ENCODE measurements at regions not wholly inside any gene's neighbourhood (a gene's known extent, or its start where the extent isn't known, plus 50 kb on each side); places are given as distances from the start of the nearest gene placed in this dataset.

GRCh38 chr10:71127104-71127503 is 85.3 kb upstream of the UNC5B start:
- no peak for DNase-seq
- no peak for TF ChIP-seq TAF1 (IDR thresholded peaks at IDR 0.05; ENCODE audit: borderline replicate concordance, low read depth, low read length)
- TF ChIP-seq EP300 (IDR thresholded peaks at IDR 0.05; ENCODE audit: borderline replicate concordance in 1 of 2, low read depth in 1 of 2, low read length in 1 of 2) = no peak
- TF ChIP-seq GATA2 (CRISPR knock-in tag; IDR thresholded peaks at IDR 0.05) = no peak
- no peak for TF ChIP-seq RAD21 (IDR thresholded peaks at IDR 0.05; ENCODE audit: low read length)

GRCh38 chr10:71127773-71128172 is 84.6 kb upstream of the UNC5B start:
- Histone ChIP-seq H3K4me1 (ENCODE audit: control insufficient read depth in 1 of 2, insufficient read depth in 2 of 2, low read depth in 1 of 2, low read length in 1 of 2) (peaks cover 0 to 16% of the 10 kb centered on the region in 2 experiments; a peak in 1 of 4 replicates), H3K36me3 (replicated peaks in 1 of 2; ENCODE audit: control insufficient read depth in 1 of 2, insufficient read depth in 2 of 2, low read length in 1 of 2) (no peaks in the 10 kb centered on the region), H3K4me2 (no peak overlapping the region), H3K79me2 (ENCODE audit: insufficient read depth) (no peaks in the 10 kb centered on the region), H3K9me3 (no peaks in the 10 kb centered on the region), H3K9ac (no peak overlapping the region), H2AFZ (ENCODE audit: low read depth) (no peak overlapping the region), H3K4me3 (ENCODE audit: low read depth in 2 of 2, low read length in 1 of 2) (no peak overlapping the region), H3K9me2 (no peaks in the 10 kb centered on the region), H4K20me1 (ENCODE audit: insufficient read depth) (no peaks in the 10 kb centered on the region), H3K27ac (ENCODE audit: low read depth in 2 of 2, low read length in 1 of 2) (no peak overlapping the region), H3F3A (replicated peaks; ENCODE audit: insufficient read depth) (no peaks in the 10 kb centered on the region), H3K27me3 (ENCODE audit: insufficient read depth) (no peaks in the 10 kb centered on the region; the same call in 1 of the 2 replicates)
- no peak for TF ChIP-seq FOXM1 (IDR thresholded peaks at IDR 0.05; ENCODE audit: low read depth)
- no peak for TF ChIP-seq POLR2AphosphoS5 (IDR thresholded peaks at IDR 0.05; ENCODE audit: low read depth, low read length)
- TF ChIP-seq ELF1 (IDR thresholded peaks at IDR 0.05) = no peak
- no peak for TF ChIP-seq GATA2 (CRISPR knock-in tag; IDR thresholded peaks at IDR 0.05)
- no peak for TF ChIP-seq SMC3 (IDR thresholded peaks at IDR 0.05; ENCODE audit: low read depth, low read length)
- TF ChIP-seq, protein P1, sequence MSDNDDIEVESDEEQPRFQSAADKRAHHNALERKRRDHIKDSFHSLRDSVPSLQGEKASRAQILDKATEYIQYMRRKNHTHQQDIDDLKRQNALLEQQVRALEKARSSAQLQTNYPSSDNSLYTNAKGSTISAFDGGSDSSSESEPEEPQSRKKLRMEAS (IDR thresholded peaks at IDR 0.05; ENCODE audit: low read depth) = no peak
- TF ChIP-seq ZBTB33 (IDR thresholded peaks at IDR 0.05; ENCODE audit: borderline replicate concordance, low read depth) = no peak
- no peak for TF ChIP-seq CHD2 (IDR thresholded peaks at IDR 0.05; ENCODE audit: low read length, partially characterized antibody)
- no peak for TF ChIP-seq FOXJ3 (CRISPR knock-in tag; IDR thresholded peaks at IDR 0.05)
- no peak for TF ChIP-seq RAD21 (IDR thresholded peaks at IDR 0.05; ENCODE audit: low read length)
- no peak for TF ChIP-seq TEAD4 (IDR thresholded peaks at IDR 0.05; ENCODE audit: borderline replicate concordance, insufficient read depth)
- TF ChIP-seq EZH2phosphoT487 (IDR thresholded peaks at IDR 0.05; ENCODE audit: borderline replicate concordance, low read depth) = no peak
- no peak for TF ChIP-seq NRF1 (IDR thresholded peaks at IDR 0.05; ENCODE audit: low read depth, low read length)
- TF ChIP-seq, protein P2, sequence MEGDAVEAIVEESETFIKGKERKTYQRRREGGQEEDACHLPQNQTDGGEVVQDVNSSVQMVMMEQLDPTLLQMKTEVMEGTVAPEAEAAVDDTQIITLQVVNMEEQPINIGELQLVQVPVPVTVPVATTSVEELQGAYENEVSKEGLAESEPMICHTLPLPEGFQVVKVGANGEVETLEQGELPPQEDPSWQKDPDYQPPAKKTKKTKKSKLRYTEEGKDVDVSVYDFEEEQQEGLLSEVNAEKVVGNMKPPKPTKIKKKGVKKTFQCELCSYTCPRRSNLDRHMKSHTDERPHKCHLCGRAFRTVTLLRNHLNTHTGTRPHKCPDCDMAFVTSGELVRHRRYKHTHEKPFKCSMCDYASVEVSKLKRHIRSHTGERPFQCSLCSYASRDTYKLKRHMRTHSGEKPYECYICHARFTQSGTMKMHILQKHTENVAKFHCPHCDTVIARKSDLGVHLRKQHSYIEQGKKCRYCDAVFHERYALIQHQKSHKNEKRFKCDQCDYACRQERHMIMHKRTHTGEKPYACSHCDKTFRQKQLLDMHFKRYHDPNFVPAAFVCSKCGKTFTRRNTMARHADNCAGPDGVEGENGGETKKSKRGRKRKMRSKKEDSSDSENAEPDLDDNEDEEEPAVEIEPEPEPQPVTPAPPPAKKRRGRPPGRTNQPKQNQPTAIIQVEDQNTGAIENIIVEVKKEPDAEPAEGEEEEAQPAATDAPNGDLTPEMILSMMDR (IDR thresholded peaks at IDR 0.05) = no peak
- TF ChIP-seq RXRA (IDR thresholded peaks at IDR 0.05; ENCODE audit: borderline replicate concordance, low read depth) = no peak
- TF ChIP-seq FOSL2 (IDR thresholded peaks at IDR 0.05; ENCODE audit: borderline replicate concordance, low read depth) = no peak
- no peak for TF ChIP-seq USF2 (IDR thresholded peaks at IDR 0.05; ENCODE audit: borderline replicate concordance, low read depth, low read length)
- TF ChIP-seq NFIC (IDR thresholded peaks at IDR 0.05; ENCODE audit: borderline replicate concordance) = no peak
- TF ChIP-seq, protein P3, sequence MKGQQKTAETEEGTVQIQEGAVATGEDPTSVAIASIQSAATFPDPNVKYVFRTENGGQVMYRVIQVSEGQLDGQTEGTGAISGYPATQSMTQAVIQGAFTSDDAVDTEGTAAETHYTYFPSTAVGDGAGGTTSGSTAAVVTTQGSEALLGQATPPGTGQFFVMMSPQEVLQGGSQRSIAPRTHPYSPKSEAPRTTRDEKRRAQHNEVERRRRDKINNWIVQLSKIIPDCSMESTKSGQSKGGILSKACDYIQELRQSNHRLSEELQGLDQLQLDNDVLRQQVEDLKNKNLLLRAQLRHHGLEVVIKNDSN (IDR thresholded peaks at IDR 0.05; ENCODE audit: borderline replicate concordance, low read depth) = no peak
- no peak for TF ChIP-seq TAF1 (IDR thresholded peaks at IDR 0.05; ENCODE audit: borderline replicate concordance, low read depth, low read length)
- DNase-seq = no peak
- ChIA-PET CTCF (no interaction called here), POLR2A (no interaction called here)
- WGBS (ENCODE audit: low lambda C conversion rate) = 38% methylated on average over 3 of the region's 3 CpGs

More at GRCh38 chr10:71127104-71127503, 85.3 kb upstream of the UNC5B start:
- H3K9ac ChIP-seq = no peak overlapping the region
- no peaks in the 10 kb centered on the region for H3K79me2 ChIP-seq (ENCODE audit: insufficient read depth)
- no peak overlapping the region for H3K27ac ChIP-seq (ENCODE audit: low read depth in 2 of 2, low read length in 1 of 2)
- POLR2A ChIA-PET = no interaction called here
- CTCF ChIA-PET = interaction anchor here (1.5 kb wide), 1 partner anchor 11 kb away, joined by 4 read pairs; no protein-coding TSS in a partner anchor
- no peaks in the 10 kb centered on the region for H3K9me3 ChIP-seq
- H3K4me1 ChIP-seq (ENCODE audit: control insufficient read depth in 1 of 2, insufficient read depth in 2 of 2, low read depth in 1 of 2, low read length in 1 of 2) = peaks cover 0 to 12% of the 10 kb centered on the region in 2 experiments; a peak in 1 of 4 replicates
- H3K4me2 ChIP-seq = no peak overlapping the region
- no peaks in the 10 kb centered on the region; the same call in 1 of the 2 replicates for H3K27me3 ChIP-seq (ENCODE audit: insufficient read depth)
- H3K36me3 ChIP-seq (replicated peaks in 1 of 2; ENCODE audit: control insufficient read depth in 1 of 2, insufficient read depth in 2 of 2, low read length in 1 of 2) = no peaks in the 10 kb centered on the region
- H2AFZ ChIP-seq (ENCODE audit: low read depth) = no peak overlapping the region
- 75% methylated on average over 3 of the region's 5 CpGs for WGBS (ENCODE audit: low lambda C conversion rate)
- H3F3A ChIP-seq (replicated peaks; ENCODE audit: insufficient read depth) = no peaks in the 10 kb centered on the region
- H3K4me3 ChIP-seq (ENCODE audit: low read depth in 2 of 2, low read length in 1 of 2) = no peak overlapping the region
- H4K20me1 ChIP-seq (ENCODE audit: insufficient read depth) = no peaks in the 10 kb centered on the region
- no peaks in the 10 kb centered on the region for H3K9me2 ChIP-seq
